K562 (cell line): ENCODE measurements at regions not wholly inside any gene's neighbourhood (a gene's known extent, or its start where the extent isn't known, plus 50 kb on each side); places are given as distances from the start of the nearest gene placed in this dataset.
A peak's percentile ranks its signal among the peaks of the same experiment; 100 is the strongest.

Source experiments
- EP400 ChIP-seq: fragments of 450-650 bp; IDR thresholded peaks from 2 replicates; pipeline ENCODE4 v1.6.1; 2017; ENCODE audit warnings: antibody characterized with exemption, mild to moderate bottlenecking, moderate library complexity
- ETV5 ChIP-seq: sonication (generic); formaldehyde crosslinking; IDR thresholded peaks from 2 replicates; pipeline ENCODE4 v1.4.0; 2020; ENCODE audit warnings: low read depth, mild to moderate bottlenecking, missing genetic modification reagents
- TAF1 ChIP-seq: IDR thresholded peaks from 2 replicates; pipeline ENCODE4 v1.6.1; 2011; ENCODE audit warnings: mild to moderate bottlenecking, low read length, moderate library complexity; ENCODE audit not compliant: insufficient read depth, control insufficient read depth, severe bottlenecking; ENCODE audit errors: extremely low read depth
- TCF3 ChIP-seq: sonication (generic); formaldehyde crosslinking; IDR thresholded peaks from 2 replicates; pipeline ENCODE4 v1.4.0; 2020; ENCODE audit warnings: mild to moderate bottlenecking, missing genetic modification reagents
- TCF7 ChIP-seq: sonication (generic); IDR thresholded peaks from 2 replicates; pipeline ENCODE4 v1.6.1; 2016; ENCODE audit warnings: antibody characterized with exemption, borderline replicate concordance
- UBTF ChIP-seq, 2 experiments: IDR thresholded peaks; 2 replicates each; pipeline ENCODE4 v1.6.1; 2012; ENCODE audit warnings: improper control_type of control experiment in 2 of 2, low read depth in 2 of 2, low read length in 2 of 2, borderline replicate concordance in 1 of 2

- TF ChIP-seq UBTF (IDR thresholded peaks at IDR 0.05; ENCODE audit: borderline replicate concordance in 1 of 2, low read depth in 2 of 2, low read length in 2 of 2) (peak; percentile 28 to 53; a peak in 2 of 4 replicates), ETV5 (peak; percentile 96), TCF7 (peak; percentile 91), EP400 (0 out of 2 replicates have a peak, but pooled peaks have one; percentile 25), TAF1 (peak; percentile 45), TCF3 (CRISPR knock-in tag) (0 out of 2 replicates have a peak, but pooled peaks have one; percentile 25)
These were observed 64.3 kb upstream of the PPARA start (continued) for GRCh38 chr22:46085828-46086576.
